HG02759 (cell line): ENCODE measurements at regions not wholly inside any gene's neighbourhood (a gene's known extent, or its start where the extent isn't known, plus 50 kb on each side); places are given as distances from the start of the nearest gene placed in this dataset.
"Not testable (repeated sequence)": the region's sequence is repeated elsewhere in the genome, so short reads cannot be mapped to it uniquely, and the experiment has no call there.

Source experiments
- ATAC-seq: cut with Tn5 transposase; IDR thresholded peaks from one replicate; pipeline ENCODE4 v1.9.1; 2021; ENCODE audit warnings: mild to moderate bottlenecking, moderate library complexity; ENCODE audit not compliant: unreplicated experiment

- ATAC-seq = no peak
Observed at GRCh38 chr7:29649028-29649716, 85.5 kb downstream of the PRR15 start.

- no peak for ATAC-seq
Observed at GRCh38 chr7:29649876-29650275, 86.2 kb downstream of the PRR15 start.

- ATAC-seq = no peak
Observed at GRCh38 chr7:29651477-29651876, 87.8 kb downstream of the PRR15 start.

GRCh38 chr7:29652556-29652955 lies 88.9 kb downstream of the PRR15 start:
- no peak for ATAC-seq

GRCh38 chr7:29654340-29654739 lies 90.7 kb downstream of the PRR15 start:
- ATAC-seq = not testable (repeated sequence)

GRCh38 chr7:29657288-29657687 lies 93.7 kb downstream of the PRR15 start:
- no peak for ATAC-seq

- no peak for ATAC-seq
Observed at GRCh38 chr7:29657856-29658255, 94.2 kb downstream of the PRR15 start.

- not testable (repeated sequence) for ATAC-seq
Observed at GRCh38 chr7:29659213-29659612, 95.6 kb downstream of the PRR15 start.

GRCh38 chr7:29662899-29663298 lies 99.3 kb downstream of the PRR15 start:
- not testable (repeated sequence) for ATAC-seq

GRCh38 chr7:29664999-29665398 lies 101.4 kb downstream of the PRR15 start:
- ATAC-seq = not testable (repeated sequence)

- not testable (repeated sequence) for ATAC-seq
Observed at GRCh38 chr7:29667096-29667669, 103.5 kb downstream of the PRR15 start.

GRCh38 chr7:29671286-29671685 lies 107.7 kb downstream of the PRR15 start:
- ATAC-seq = not testable (repeated sequence)

- not testable (repeated sequence) for ATAC-seq
Observed at GRCh38 chr7:29673635-29674034, 110.0 kb downstream of the PRR15 start.

- ATAC-seq = not testable (repeated sequence)
Observed at GRCh38 chr7:29674626-29675025, 111.0 kb downstream of the PRR15 start.

- not testable (repeated sequence) for ATAC-seq
Observed at GRCh38 chr7:29677254-29677653, 113.6 kb downstream of the PRR15 start.

GRCh38 chr7:29679963-29680362 lies 116.3 kb downstream of the PRR15 start:
- ATAC-seq = not testable (repeated sequence)

GRCh38 chr7:29680601-29681000 lies 117.0 kb downstream of the PRR15 start:
- ATAC-seq = not testable (repeated sequence)

GRCh38 chr7:29684151-29684786 lies 120.6 kb downstream of the PRR15 start:
- peak; percentile 46 for ATAC-seq

- ATAC-seq = peak; percentile 78
Observed at GRCh38 chr7:29684787-29685650, 121.3 kb upstream of the WIPF3 start.

GRCh38 chr7:29685651-29686271 lies 120.5 kb upstream of the WIPF3 start:
- ATAC-seq = peak; percentile 5

- not testable (repeated sequence) for ATAC-seq
Observed at GRCh38 chr7:29690510-29690909, 115.8 kb upstream of the WIPF3 start.
